ENCODE measurements at regions not wholly inside any gene's neighbourhood (a gene's known extent, or its start where the extent isn't known, plus 50 kb on each side); places are given as distances from the start of the nearest gene placed in this dataset.
A peak's percentile ranks its signal among the peaks of the same experiment; 100 is the strongest.

- H3K4me3 Mint-ChIP-seq = no peak overlapping the region
- no peaks in the 10 kb centered on the region for H3K27me3 Mint-ChIP-seq (ENCODE audit: low read depth)
- H3K4me1 Mint-ChIP-seq = peaks cover 14% of the 10 kb centered on the region
- no peak for TF ChIP-seq CTCF (IDR thresholded peaks at IDR 0.05; ENCODE audit: unreplicated experiment in 3 of 3)
- peak overlapping the region in 1 of 3 experiments; percentile 0 for H3K27ac Mint-ChIP-seq
- H3K9me3 Mint-ChIP-seq = peaks cover 31% of the 10 kb centered on the region
- peaks cover 3% of the 10 kb centered on the region for H3K36me3 Mint-ChIP-seq (ENCODE audit: low read depth)
Measured at GRCh38 chr2:106954304-106954703, 68.3 kb upstream of the ST6GAL2 start.

GRCh38 chr2:106956416-106956815 is 70.4 kb upstream of the ST6GAL2 start:
- H3K4me1 Mint-ChIP-seq = peaks cover 14% of the 10 kb centered on the region
- H3K27ac Mint-ChIP-seq = peak overlapping the region; percentile 70 to 95 (median 95)
- peaks cover 2% of the 10 kb centered on the region for H3K36me3 Mint-ChIP-seq (ENCODE audit: low read depth)

GRCh38 chr2:106956879-106957278 is 70.9 kb upstream of the ST6GAL2 start:
- Mint-ChIP-seq H3K4me3 (no peak overlapping the region), H3K27ac (peak overlapping the region; percentile 70 to 95 (median 95)), H3K36me3 (ENCODE audit: low read depth) (no peaks in the 10 kb centered on the region), H3K27me3 (ENCODE audit: low read depth) (peaks cover 2% of the 10 kb centered on the region), H3K9me3 (peaks cover 15% of the 10 kb centered on the region), H3K4me1 (peaks cover 14% of the 10 kb centered on the region)
- no peak for TF ChIP-seq CTCF (IDR thresholded peaks at IDR 0.05; ENCODE audit: unreplicated experiment in 3 of 3)

More at GRCh38 chr2:106956416-106956815, 70.4 kb upstream of the ST6GAL2 start:
- H3K27me3 Mint-ChIP-seq (ENCODE audit: low read depth) = no peaks in the 10 kb centered on the region
- H3K4me3 Mint-ChIP-seq = no peak overlapping the region
- TF ChIP-seq CTCF (IDR thresholded peaks at IDR 0.05; ENCODE audit: unreplicated experiment in 3 of 3) = no peak
- H3K9me3 Mint-ChIP-seq = peaks cover 18% of the 10 kb centered on the region

GRCh38 chr2:106959975-106960682 is 74.2 kb upstream of the ST6GAL2 start:
- Mint-ChIP-seq H3K4me3 (no peak overlapping the region), H3K27ac (peak overlapping the region in 2 of 3 experiments; percentile 1 to 76), H3K4me1 (peaks cover 9% of the 10 kb centered on the region), H3K9me3 (no peaks in the 10 kb centered on the region), H3K27me3 (ENCODE audit: low read depth) (peaks cover 8% of the 10 kb centered on the region), H3K36me3 (ENCODE audit: low read depth) (no peaks in the 10 kb centered on the region)
- no peak for TF ChIP-seq CTCF (IDR thresholded peaks at IDR 0.05; ENCODE audit: unreplicated experiment in 3 of 3)

GRCh38 chr2:106960683-106961161 is 74.8 kb upstream of the ST6GAL2 start:
- Mint-ChIP-seq H3K9me3 (no peaks in the 10 kb centered on the region), H3K4me1 (peaks cover 7% of the 10 kb centered on the region), H3K36me3 (ENCODE audit: low read depth) (no peaks in the 10 kb centered on the region), H3K27ac (peak overlapping the region in 2 of 3 experiments; percentile 53 to 76), H3K27me3 (ENCODE audit: low read depth) (peaks cover 8% of the 10 kb centered on the region), H3K4me3 (no peak overlapping the region)
- TF ChIP-seq CTCF (IDR thresholded peaks at IDR 0.05; ENCODE audit: unreplicated experiment in 3 of 3) = no peak

- no peaks in the 10 kb centered on the region for H3K9me3 Mint-ChIP-seq
- peaks cover 8% of the 10 kb centered on the region for H3K27me3 Mint-ChIP-seq (ENCODE audit: low read depth)
- H3K4me3 Mint-ChIP-seq = no peak overlapping the region
- H3K27ac Mint-ChIP-seq = no peak overlapping the region
- H3K36me3 Mint-ChIP-seq (ENCODE audit: low read depth) = no peaks in the 10 kb centered on the region
- TF ChIP-seq CTCF (IDR thresholded peaks at IDR 0.05; ENCODE audit: unreplicated experiment in 3 of 3) = no peak
- H3K4me1 Mint-ChIP-seq = peaks cover 5% of the 10 kb centered on the region
Measured at GRCh38 chr2:106961328-106961727, 75.4 kb upstream of the ST6GAL2 start.

Measured in nephron (organoid).